ENCODE measurements at regions not wholly inside any gene's neighbourhood (a gene's known extent, or its start where the extent isn't known, plus 50 kb on each side); places are given as distances from the start of the nearest gene placed in this dataset.
"Not testable (repeated sequence)": the region's sequence is repeated elsewhere in the genome, so short reads cannot be mapped to it uniquely, and the experiment has no call there.

DNA sequence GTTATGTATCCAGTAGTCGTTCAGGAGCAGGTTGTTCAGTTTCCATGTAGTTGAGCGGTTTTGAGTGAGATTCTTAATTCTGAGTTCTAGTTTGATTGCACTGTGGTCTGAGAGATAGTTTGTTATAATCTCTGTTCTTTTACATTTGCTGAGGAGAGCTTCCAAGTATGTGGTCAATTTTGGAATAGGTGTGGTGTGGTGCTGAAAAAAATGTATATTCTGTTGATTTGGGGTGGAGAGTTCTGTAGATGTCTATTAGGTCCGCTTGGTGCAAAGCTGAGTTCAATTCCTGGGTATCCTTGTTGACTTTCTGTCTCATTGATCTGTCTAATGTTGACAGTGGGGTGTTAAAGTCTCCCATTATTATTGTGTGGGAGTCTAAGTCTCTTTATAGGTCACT lies 68.6 kb upstream of the IZUMO1R start:
- DNase-seq (ENCODE audit: low read depth), result not testable (repeated sequence)

DNA sequence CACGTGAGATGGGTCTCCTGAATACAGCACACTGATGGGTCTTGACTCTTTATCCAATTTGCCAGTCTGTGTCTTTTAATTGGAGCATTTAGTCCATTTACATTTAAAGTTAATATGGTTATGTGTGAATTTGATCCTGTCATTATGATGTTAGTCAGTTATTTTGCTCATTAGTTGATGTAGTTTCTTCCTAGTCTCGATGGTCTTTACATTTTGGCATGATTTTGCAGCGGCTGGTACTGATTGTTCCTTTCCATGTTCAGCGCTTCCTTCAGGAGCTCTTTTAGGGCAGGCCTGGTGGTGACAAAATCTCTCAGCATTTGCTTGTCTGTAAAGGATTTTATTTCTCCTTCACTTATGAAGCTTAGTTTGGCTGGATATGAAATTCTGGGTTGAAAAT lies 68.0 kb upstream of the IZUMO1R start:
- not testable (repeated sequence) for DNase-seq (ENCODE audit: low read depth)

DNA sequence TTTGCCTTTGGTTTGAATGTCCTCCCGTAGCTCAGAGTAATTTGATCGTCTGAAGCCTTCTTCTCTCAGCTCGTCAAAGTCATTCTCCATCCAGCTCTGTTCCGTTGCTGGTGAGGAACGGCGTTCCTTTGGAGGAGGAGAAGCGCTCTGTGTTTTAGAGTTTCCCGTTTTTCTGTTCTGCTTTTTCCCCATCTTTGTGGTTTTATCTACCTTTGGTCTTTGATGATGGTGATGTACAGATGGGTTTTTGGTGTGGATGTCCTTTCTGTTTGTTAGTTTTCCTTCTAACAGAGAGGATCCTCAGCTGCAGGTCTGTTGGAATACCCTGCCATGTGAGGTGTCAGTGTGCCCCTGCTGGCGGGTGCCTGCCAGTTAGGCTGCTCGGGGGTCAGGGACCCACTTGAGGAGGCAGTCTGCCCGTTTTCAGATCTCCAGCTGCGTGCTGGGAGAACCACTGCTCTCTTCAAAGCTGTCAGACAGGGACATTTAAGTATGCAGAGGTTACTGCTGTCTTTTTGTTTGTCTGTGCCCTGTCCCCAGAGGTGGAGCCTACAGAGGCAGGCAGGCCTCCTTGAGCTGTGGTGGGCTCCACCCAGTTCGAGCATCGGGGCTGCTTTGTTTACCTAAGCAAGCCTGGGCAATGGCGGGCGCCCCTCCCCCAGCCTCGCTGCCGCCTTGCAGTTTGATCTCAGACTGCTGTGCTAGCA lies 66.8 kb upstream of the IZUMO1R start:
- DNase-seq (ENCODE audit: low read depth), result peak; percentile 12

DNA sequence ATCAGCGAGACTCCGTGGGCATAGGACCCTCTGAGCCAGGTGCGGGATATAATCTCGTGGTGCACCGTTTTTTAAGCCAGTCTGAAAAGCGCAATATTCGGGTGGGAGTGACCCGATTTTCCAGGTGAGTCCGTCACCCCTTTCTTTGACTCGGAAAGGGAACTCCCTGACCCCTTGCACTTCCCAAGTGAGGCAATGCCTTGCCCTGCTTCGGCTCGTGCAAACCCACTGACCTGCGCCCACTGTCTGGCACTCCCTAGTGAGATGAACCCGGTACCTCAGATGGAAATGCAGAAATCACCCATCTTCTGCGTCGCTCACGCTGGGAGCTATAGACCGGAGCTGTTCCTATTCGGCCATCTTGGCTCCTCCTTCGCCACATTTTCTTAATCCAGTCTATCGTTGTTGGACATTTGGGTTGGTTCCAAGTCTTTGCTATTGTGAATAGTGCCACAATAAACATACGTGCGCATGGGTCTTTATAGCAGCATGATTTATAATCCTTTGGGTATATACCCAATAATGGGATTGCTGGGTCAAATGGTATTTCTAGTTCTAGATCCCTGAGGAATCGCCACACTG lies 66.1 kb upstream of the IZUMO1R start:
- DNase-seq (ENCODE audit: low read depth), result peak; percentile 10

DNA sequence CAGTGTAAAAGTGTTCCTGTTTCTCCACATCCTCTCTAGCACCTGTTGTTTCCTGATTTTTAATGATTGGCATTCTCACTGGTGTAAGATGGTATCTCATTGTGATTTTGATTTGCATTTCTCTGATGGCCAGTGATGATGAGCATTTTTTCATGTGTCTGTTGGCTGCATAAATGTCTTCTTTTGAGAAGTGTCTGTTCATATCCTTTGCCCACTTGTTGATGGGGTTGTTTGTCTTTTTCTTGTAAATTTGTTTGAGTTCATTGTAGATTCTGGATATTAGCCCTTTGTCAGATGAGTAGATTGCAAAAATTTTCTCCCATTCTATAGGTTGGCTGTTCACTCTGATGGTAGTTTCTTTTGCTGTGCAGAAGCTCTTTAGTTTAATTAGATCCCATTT lies 65.6 kb upstream of the IZUMO1R start:
- DNase-seq (ENCODE audit: low read depth), result not testable (repeated sequence)

DNA sequence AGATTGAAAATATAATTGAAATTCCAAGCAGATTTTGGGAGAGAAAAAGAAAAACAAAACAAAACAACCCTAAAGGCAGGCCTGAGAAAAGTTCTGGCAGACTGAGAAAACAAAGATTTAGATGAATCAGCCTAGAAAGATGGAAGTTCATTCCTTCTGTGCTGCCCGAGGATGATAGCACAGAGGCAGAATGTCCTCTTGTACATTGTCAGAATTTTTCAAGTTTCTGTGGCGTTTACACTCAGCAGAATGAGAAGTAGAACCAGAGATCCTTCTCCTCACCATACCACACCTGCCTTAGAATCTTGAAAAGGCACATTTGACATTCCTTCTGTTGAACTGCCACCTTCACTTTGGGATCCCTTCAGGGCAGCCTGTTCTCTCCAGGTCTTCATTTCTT lies 62.5 kb upstream of the IZUMO1R start:
- no peak for DNase-seq (ENCODE audit: low read depth)

DNA sequence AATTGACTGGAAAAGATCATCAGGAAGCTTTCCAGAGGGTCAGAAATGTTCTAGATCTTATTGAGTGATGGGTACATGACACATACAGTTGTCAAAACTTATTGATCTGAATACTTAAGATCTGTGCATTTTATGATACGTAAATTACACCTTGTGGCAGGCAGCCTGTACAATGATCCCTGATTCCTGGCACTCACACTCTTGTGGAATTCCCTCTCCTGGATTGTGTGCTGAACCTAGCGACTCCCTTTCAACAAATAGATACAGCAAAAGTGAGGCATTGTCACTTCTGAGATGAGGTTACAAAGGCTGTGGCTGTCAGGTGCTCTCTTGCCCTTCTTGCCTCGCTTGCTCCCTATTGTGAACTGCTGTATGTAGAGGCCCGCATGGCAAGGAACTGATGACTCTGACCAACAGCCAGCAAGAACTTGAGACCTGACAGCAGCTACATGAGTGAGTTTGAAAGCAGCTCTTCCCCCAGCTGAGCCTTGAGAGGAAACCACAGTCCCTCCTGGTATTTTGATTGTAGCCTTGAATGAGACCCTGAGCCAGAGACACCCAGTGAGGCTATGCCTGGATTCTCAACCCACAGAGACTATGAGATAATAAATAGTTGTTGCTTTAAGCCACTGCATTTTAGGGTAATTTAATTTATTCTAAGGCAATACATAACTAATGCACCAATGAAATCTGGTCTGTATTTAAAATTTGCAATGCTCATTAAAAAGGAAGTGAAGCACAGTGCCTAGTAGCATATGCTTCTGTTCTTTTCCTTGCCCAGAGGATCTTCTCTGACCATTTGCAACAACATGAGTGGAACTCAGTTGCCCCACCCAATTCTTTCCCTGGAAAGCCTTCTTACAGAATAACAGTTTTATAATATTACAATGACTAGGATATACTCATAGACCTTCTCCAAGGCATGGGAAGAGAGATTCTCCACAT lies 60.5 kb upstream of the IZUMO1R start:
- DNase-seq (ENCODE audit: low read depth), result no peak

DNA sequence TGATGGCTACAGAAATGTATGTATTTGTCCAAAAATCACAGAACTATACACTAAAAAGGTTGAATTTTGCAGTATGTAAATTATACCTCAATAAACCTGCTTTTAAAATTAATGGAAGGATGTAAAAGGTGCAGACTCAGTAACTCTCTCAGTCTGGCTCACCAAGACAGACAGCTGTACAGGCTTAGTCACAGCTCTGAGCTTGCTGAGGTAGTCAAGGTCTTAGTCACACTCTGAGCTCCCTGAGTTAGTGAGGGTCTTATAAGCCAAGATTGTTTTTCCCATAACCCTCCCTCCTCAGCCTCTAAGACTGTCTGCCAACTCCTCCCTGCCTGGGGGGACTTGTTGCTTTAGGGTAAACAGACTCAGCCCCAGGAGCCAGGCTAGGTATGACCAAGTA lies 59.3 kb upstream of the IZUMO1R start:
- DNase-seq (ENCODE audit: low read depth), result no peak

DNA sequence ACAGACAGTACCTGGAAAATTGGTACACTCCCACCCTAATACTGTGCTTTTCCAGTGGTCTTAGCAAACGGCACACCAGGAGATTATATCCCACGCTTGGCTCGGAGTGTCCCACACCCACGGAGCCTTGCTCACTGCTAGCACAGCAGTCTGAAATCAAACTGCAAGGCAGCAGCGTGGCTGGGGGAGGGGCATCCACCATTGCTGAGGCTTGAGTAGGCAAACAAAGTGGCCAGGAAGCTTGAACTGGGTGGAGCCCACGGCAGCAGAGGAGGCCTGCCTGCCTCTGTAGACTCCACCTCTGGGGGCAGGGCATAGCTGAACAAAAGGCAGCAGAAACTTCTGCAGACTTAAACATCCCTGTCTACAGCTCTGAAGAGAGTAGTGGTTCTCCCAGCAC lies 56.1 kb upstream of the IZUMO1R start:
- not testable (repeated sequence) for DNase-seq (ENCODE audit: low read depth)

DNA sequence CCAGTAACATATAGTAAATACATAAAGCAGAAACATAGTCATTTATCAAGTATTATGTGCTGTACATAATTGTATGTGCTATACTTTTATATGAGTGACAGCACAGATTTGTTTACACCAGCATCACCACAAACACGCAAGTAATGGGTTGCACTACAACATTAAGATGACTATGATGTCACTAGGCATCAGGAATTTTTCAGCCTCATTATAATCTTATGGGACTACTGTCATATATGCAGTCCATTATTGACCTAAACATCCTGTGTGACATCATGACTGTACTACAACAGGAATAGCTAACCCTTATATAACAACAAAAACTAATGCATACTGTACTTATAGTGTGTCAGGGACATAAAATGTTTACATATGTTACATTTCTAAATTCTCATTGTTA lies 50.2 kb upstream of the IZUMO1R start:
- no peak for DNase-seq (ENCODE audit: low read depth)
